ENCODE measurements at regions not wholly inside any gene's neighbourhood (a gene's known extent, or its start where the extent isn't known, plus 50 kb on each side); places are given as distances from the start of the nearest gene placed in this dataset.

GRCh38 chr5:116358911-116359418 lies 215.7 kb downstream of the SEMA6A start:
- Histone ChIP-seq H3K9ac (ENCODE audit: low read depth in 1 of 2, low read length in 2 of 2) (no peak overlapping the region), H3K27ac (ENCODE audit: low read depth in 1 of 2, low read length in 2 of 2) (no peak overlapping the region), H3K4me3 (ENCODE audit: low read depth in 1 of 3, low read length in 3 of 3) (no peak overlapping the region), H3K36me3 (ENCODE audit: control insufficient read depth in 4 of 4, insufficient read depth in 3 of 4, low read depth in 1 of 4, low read length in 3 of 4) (no peaks in the 10 kb centered on the region), H3K4me1 (ENCODE audit: control insufficient read depth in 4 of 4, insufficient read depth in 4 of 4, low read length in 3 of 4) (no peaks in the 10 kb centered on the region), H3K9me3 (ENCODE audit: control insufficient read depth in 4 of 4, low read length in 3 of 4) (peaks cover 0 to 2% (median 0%) of the 10 kb centered on the region in 4 donors), H3K27me3 (ENCODE audit: control insufficient read depth in 4 of 4, insufficient read depth in 4 of 4, low read length in 3 of 4) (no peaks in the 10 kb centered on the region)
- no peak for DNase-seq (ENCODE audit: low spot score)
- WGBS = 85% methylated on average over 1 of the region's 1 CpG
- TF ChIP-seq JUND (IDR thresholded peaks at IDR 0.05) = no peak
- no peak for TF ChIP-seq SP1 (IDR thresholded peaks at IDR 0.05)
- TF ChIP-seq, protein P1, sequence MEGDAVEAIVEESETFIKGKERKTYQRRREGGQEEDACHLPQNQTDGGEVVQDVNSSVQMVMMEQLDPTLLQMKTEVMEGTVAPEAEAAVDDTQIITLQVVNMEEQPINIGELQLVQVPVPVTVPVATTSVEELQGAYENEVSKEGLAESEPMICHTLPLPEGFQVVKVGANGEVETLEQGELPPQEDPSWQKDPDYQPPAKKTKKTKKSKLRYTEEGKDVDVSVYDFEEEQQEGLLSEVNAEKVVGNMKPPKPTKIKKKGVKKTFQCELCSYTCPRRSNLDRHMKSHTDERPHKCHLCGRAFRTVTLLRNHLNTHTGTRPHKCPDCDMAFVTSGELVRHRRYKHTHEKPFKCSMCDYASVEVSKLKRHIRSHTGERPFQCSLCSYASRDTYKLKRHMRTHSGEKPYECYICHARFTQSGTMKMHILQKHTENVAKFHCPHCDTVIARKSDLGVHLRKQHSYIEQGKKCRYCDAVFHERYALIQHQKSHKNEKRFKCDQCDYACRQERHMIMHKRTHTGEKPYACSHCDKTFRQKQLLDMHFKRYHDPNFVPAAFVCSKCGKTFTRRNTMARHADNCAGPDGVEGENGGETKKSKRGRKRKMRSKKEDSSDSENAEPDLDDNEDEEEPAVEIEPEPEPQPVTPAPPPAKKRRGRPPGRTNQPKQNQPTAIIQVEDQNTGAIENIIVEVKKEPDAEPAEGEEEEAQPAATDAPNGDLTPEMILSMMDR (IDR thresholded peaks at IDR 0.05; ENCODE audit: low read depth, low read length, missing input control) = no peak
- TF ChIP-seq FOXA1 (IDR thresholded peaks at IDR 0.05) = no peak
- no peak for TF ChIP-seq FOXA2 (IDR thresholded peaks at IDR 0.05)
- no peak for TF ChIP-seq ATF3 (IDR thresholded peaks at IDR 0.05)
- TF ChIP-seq EGR1 (IDR thresholded peaks at IDR 0.05; ENCODE audit: low read depth in 2 of 2) = no peak
- TF ChIP-seq, protein P2, sequence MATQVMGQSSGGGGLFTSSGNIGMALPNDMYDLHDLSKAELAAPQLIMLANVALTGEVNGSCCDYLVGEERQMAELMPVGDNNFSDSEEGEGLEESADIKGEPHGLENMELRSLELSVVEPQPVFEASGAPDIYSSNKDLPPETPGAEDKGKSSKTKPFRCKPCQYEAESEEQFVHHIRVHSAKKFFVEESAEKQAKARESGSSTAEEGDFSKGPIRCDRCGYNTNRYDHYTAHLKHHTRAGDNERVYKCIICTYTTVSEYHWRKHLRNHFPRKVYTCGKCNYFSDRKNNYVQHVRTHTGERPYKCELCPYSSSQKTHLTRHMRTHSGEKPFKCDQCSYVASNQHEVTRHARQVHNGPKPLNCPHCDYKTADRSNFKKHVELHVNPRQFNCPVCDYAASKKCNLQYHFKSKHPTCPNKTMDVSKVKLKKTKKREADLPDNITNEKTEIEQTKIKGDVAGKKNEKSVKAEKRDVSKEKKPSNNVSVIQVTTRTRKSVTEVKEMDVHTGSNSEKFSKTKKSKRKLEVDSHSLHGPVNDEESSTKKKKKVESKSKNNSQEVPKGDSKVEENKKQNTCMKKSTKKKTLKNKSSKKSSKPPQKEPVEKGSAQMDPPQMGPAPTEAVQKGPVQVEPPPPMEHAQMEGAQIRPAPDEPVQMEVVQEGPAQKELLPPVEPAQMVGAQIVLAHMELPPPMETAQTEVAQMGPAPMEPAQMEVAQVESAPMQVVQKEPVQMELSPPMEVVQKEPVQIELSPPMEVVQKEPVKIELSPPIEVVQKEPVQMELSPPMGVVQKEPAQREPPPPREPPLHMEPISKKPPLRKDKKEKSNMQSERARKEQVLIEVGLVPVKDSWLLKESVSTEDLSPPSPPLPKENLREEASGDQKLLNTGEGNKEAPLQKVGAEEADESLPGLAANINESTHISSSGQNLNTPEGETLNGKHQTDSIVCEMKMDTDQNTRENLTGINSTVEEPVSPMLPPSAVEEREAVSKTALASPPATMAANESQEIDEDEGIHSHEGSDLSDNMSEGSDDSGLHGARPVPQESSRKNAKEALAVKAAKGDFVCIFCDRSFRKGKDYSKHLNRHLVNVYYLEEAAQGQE (IDR thresholded peaks at IDR 0.05) = no peak
- TF ChIP-seq TAF1 (conservative IDR thresholded peaks at IDR 0.05) = no peak
- no peak for TF ChIP-seq RXRA (IDR thresholded peaks at IDR 0.05)

DNA sequence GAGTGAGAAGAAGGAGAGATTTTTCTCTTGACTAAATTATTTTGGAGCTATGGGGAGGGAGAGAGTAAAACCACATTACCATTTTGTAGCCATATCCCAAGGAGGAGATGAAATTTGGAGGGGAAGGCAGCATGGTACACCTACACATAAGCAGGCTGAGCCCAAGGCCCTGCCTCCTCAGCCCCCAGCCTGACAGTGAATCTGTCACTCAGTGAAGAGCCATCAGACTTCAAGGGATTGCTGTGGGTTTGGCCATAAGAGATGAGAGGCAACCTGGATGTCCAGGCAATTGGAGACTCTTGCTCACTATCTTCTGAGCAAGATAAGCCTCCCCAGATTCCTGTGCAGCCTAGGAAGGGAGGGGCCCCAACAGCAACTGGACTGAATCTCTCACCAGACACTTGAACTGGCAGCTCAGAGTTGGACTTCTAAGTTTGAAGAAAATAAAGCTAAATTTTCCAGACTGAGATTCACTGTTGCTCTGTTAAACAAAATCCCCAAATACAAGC lies 216.6 kb downstream of the SEMA6A start:
- DNase-seq (ENCODE audit: low spot score) = no peak
- Histone ChIP-seq H3K36me3 (ENCODE audit: control insufficient read depth in 4 of 4, insufficient read depth in 3 of 4, low read depth in 1 of 4, low read length in 3 of 4) (peaks cover 0 to 4% (median 0%) of the 10 kb centered on the region in 4 donors), H3K9me3 (ENCODE audit: control insufficient read depth in 4 of 4, low read length in 3 of 4) (peaks cover 0 to 2% (median 0%) of the 10 kb centered on the region in 4 donors), H3K27me3 (ENCODE audit: control insufficient read depth in 4 of 4, insufficient read depth in 4 of 4, low read length in 3 of 4) (no peaks in the 10 kb centered on the region), H3K4me1 (ENCODE audit: control insufficient read depth in 4 of 4, insufficient read depth in 4 of 4, low read length in 3 of 4) (no peaks in the 10 kb centered on the region), H3K4me3 (ENCODE audit: low read depth in 1 of 3, low read length in 3 of 3) (no peak overlapping the region), H3K27ac (ENCODE audit: low read depth in 1 of 2, low read length in 2 of 2) (no peak overlapping the region), H3K9ac (ENCODE audit: low read depth in 1 of 2, low read length in 2 of 2) (no peak overlapping the region)
- TF ChIP-seq, protein P3, sequence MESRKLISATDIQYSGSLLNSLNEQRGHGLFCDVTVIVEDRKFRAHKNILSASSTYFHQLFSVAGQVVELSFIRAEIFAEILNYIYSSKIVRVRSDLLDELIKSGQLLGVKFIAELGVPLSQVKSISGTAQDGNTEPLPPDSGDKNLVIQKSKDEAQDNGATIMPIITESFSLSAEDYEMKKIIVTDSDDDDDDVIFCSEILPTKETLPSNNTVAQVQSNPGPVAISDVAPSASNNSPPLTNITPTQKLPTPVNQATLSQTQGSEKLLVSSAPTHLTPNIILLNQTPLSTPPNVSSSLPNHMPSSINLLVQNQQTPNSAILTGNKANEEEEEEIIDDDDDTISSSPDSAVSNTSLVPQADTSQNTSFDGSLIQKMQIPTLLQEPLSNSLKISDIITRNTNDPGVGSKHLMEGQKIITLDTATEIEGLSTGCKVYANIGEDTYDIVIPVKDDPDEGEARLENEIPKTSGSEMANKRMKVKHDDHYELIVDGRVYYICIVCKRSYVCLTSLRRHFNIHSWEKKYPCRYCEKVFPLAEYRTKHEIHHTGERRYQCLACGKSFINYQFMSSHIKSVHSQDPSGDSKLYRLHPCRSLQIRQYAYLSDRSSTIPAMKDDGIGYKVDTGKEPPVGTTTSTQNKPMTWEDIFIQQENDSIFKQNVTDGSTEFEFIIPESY (IDR thresholded peaks at IDR 0.05) = no peak
- TF ChIP-seq HNF4A (conservative IDR thresholded peaks at IDR 0.05) (no peak), SP1 (IDR thresholded peaks at IDR 0.05) (no peak), NR2F2 (IDR thresholded peaks at IDR 0.05) (no peak), FOXA2 (IDR thresholded peaks at IDR 0.05) (no peak), HNF4G (IDR thresholded peaks at IDR 0.05) (no peak)
- TF ChIP-seq, protein P1 (IDR thresholded peaks at IDR 0.05; ENCODE audit: low read depth, low read length, missing input control) = no peak
